BLaER1 treated with 17β-estradiol and CSF1 and Interleukin-3, amounts not matched to agents 10 nM and 100 nM (cell line): ENCODE measurements at regions not wholly inside any gene's neighbourhood (a gene's known extent, or its start where the extent isn't known, plus 50 kb on each side); places are given as distances from the start of the nearest gene placed in this dataset.

Experiments used
- H3K27ac ChIP-seq, 11 experiments: shearing (Covaris generic); formaldehyde crosslinking; 2 replicates each; pipeline ENCODE4 v1.8.1; 2022
- H3K27me3 ChIP-seq, 11 experiments: shearing (Covaris generic); formaldehyde crosslinking; 2 replicates each; pipeline ENCODE4 v1.8.1; 2022
- H3K36me3 ChIP-seq, 11 experiments: shearing (Covaris generic); formaldehyde crosslinking; 2 replicates each; pipeline ENCODE4 v1.8.1; 2022
- H3K4me1 ChIP-seq, 10 experiments: shearing (Covaris generic); formaldehyde crosslinking; 2 replicates each; pipeline ENCODE4 v1.8.1; 2022
- H3K4me2 ChIP-seq, 11 experiments: shearing (Covaris generic); formaldehyde crosslinking; 2 replicates each; pipeline ENCODE4 v1.8.1; 2022
- H3K4me3 ChIP-seq, 10 experiments: shearing (Covaris generic); formaldehyde crosslinking; 2 replicates each; pipeline ENCODE4 v1.8.1; 2022
- H3K9ac ChIP-seq, 11 experiments: shearing (Covaris generic); formaldehyde crosslinking; 2 replicates each; pipeline ENCODE4 v1.8.1; 2022
- H3K9me3 ChIP-seq, 11 experiments: shearing (Covaris generic); formaldehyde crosslinking; replicated peaks in 1 of 11; 2 replicates each; pipeline ENCODE4 v1.8.1; 2022
- H4K20me1 ChIP-seq, 11 experiments: shearing (Covaris generic); formaldehyde crosslinking; 2 replicates each; pipeline ENCODE4 v1.8.1; 2022
- Cebpa-rat ChIP-seq, 11 experiments: shearing (Covaris generic); IDR thresholded peaks; 2 replicates each; pipeline ENCODE4 v1.8.1; 2022

DNA sequence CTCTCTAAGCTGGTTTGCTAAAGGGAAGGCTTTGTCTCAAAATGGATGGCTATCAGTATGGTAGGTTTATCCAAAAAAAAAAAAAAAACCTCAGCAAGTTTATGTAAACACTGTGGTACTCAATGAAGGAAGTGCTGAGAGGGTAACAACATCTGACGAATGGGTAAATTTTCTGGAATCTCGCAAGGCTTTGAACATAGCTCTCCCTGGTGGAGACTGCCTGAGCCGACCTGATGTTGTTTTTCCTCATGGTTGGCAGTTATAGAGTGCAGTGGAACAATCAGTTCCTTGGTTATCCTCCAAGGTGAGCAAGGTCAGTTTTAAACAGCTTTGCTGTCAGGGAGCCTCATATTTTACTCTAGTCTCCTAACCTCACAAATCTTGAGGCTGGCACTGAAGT, 94.6 kb downstream of the ZPLD1 start:
- Histone ChIP-seq H4K20me1 (no peaks in the 10 kb centered on the region), H3K4me1 (peaks cover 27 to 41% (median 34%) of the 10 kb centered on the region in 10 experiments), H3K27me3 (no peaks in the 10 kb centered on the region), H3K36me3 (no peaks in the 10 kb centered on the region), H3K9me3 (no peaks in the 10 kb centered on the region), H3K9ac (no peak overlapping the region), H3K4me3 (no peak overlapping the region), H3K4me2 (no peak overlapping the region), H3K27ac (no peak overlapping the region)
- TF ChIP-seq Cebpa-rat (IDR thresholded peaks at IDR 0.05), result no peak

DNA sequence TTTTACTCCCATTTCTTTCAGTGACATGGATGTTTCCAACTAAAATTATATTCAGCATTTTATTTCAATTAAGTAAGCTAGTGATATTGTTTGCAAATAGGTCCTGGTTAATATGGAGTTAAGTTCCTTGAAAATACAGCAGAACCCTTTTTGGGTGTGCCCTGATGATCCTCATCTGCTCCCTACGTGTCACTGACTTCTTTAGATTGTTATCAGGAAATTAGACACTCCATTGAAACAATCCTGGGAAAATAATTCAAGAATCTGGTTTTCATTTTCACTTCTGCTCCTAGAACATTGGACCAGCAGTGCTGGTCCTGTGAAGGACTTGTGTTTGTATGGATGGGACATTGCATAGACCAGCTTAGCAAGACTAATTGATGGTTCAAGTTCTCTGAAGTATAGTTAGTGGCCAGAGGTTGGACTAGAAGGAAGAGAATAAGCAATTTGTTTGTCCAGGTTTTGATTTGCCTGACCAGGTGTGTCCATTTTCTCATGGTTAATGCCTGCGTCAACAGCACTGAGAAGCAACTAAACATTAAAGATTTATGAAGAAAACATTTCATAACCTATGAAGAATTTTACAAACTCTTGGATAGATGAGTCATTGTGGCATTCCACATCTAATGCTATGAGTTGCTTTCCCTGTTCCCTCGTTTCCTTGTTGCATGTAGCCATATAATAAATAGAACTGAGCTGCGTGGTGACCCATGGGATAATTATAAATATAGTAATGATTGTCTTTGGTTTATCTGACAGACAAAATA, 95.8 kb downstream of the ZPLD1 start:
- no peaks in the 10 kb centered on the region for H3K27me3 ChIP-seq
- H3K27ac ChIP-seq, result no peak overlapping the region
- no peak overlapping the region for H3K4me2 ChIP-seq
- H3K4me3 ChIP-seq, result no peak overlapping the region
- peaks cover 26 to 45% (median 40%) of the 10 kb centered on the region in 10 experiments for H3K4me1 ChIP-seq
- TF ChIP-seq Cebpa-rat (IDR thresholded peaks at IDR 0.05), result no peak
- no peaks in the 10 kb centered on the region for H3K9me3 ChIP-seq
- no peaks in the 10 kb centered on the region for H3K36me3 ChIP-seq
- H4K20me1 ChIP-seq, result no peaks in the 10 kb centered on the region
- no peak overlapping the region for H3K9ac ChIP-seq

DNA sequence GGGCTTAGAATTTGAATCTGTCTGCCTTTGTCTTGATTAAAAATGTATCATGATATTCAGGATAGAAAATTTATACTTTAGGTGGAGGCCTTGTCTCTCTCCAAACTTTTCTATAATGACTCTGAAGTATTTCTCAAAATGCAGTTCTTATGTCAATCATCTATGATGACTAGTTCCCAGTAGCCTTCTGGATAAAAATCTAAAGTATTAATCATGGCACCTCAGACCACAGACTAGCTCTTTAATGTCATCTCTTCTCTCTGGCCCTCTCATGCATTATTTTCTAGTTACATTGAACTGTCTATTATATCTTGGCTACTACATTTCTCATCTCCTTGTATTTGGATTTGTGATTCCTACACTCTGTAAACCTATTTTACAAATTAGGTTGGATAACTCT, 96.9 kb downstream of the ZPLD1 start:
- no peak overlapping the region for H3K4me2 ChIP-seq
- no peaks in the 10 kb centered on the region for H3K27me3 ChIP-seq
- no peaks in the 10 kb centered on the region for H3K9me3 ChIP-seq
- peaks cover 17 to 40% (median 33%) of the 10 kb centered on the region in 10 experiments for H3K4me1 ChIP-seq
- no peak for TF ChIP-seq Cebpa-rat (IDR thresholded peaks at IDR 0.05)
- no peak overlapping the region for H3K4me3 ChIP-seq
- H3K36me3 ChIP-seq, result no peaks in the 10 kb centered on the region
- H4K20me1 ChIP-seq, result no peaks in the 10 kb centered on the region
- no peak overlapping the region for H3K9ac ChIP-seq
- no peak overlapping the region for H3K27ac ChIP-seq

DNA sequence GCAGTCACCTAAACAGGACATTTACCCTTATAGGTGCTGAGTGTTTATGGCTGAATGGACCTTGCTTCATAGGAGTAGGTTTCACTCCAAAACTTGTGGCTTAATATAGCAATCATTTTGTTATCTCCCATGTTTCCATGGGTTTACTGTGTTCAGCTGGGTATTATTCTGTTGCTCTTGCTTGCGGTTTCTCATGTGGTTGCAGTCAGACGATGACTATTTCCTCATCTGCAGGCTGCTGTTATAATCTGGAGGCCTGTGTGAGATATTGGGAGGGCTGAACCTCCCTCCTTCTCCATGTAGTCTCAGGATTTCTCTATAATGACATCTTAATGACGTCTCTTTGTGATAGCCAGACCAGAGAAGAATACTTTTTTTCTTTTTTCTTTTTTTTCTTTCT, 98.1 kb downstream of the ZPLD1 start:
- H3K4me2 ChIP-seq, result peak overlapping the region; percentile 0 to 58 (median 34); a peak in 20 of 22 replicates
- peak overlapping the region in 10 of 11 experiments; percentile 33 to 72 (median 54); a peak in 17 of 22 replicates for H3K27ac ChIP-seq
- H3K9ac ChIP-seq, result 0 out of 22 replicates have a peak overlapping the region, but pooled peaks of 2 of the 11 experiments have one; percentile 3 to 40
- H3K27me3 ChIP-seq, result no peaks in the 10 kb centered on the region
- no peaks in the 10 kb centered on the region for H3K9me3 ChIP-seq
- TF ChIP-seq Cebpa-rat (IDR thresholded peaks at IDR 0.05), result peak in 7 of 11 experiments; percentile 41 to 71 (median 56); a peak in 10 of 22 replicates
- H3K4me1 ChIP-seq, result peaks cover 17 to 40% (median 33%) of the 10 kb centered on the region in 10 experiments
- H3K4me3 ChIP-seq, result no peak overlapping the region
- H4K20me1 ChIP-seq, result no peaks in the 10 kb centered on the region
- H3K36me3 ChIP-seq, result no peaks in the 10 kb centered on the region

DNA sequence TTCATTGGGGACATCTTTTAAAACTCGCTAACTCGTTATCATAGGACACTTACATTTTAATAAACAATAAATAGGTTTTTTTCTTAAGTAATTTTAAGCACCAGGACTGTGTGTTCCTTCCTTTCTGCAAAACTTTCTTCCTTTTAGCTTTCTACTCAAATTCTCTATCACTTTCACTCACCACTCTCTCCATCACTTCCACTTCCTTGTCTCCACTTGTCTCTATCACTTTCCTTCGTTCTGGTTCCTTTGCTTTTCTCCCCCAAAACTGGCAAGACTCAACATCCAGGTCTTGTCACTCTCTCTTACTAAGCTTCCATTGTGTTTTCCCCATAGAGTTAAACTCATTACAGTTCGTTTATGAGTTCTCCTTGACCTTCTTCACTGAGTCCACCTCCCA, 99.0 kb downstream of the ZPLD1 start:
- Histone ChIP-seq H3K27ac (peak overlapping the region in 9 of 11 experiments; percentile 25 to 65 (median 52); a peak in 17 of 22 replicates), H3K9ac (no peak overlapping the region), H3K9me3 (no peaks in the 10 kb centered on the region), H3K4me3 (no peak overlapping the region), H3K36me3 (no peaks in the 10 kb centered on the region), H3K4me1 (peaks cover 17 to 40% (median 33%) of the 10 kb centered on the region in 10 experiments), H3K4me2 (peak overlapping the region; percentile 2 to 58 (median 34); a peak in 14 of 22 replicates), H4K20me1 (no peaks in the 10 kb centered on the region), H3K27me3 (no peaks in the 10 kb centered on the region)
- TF ChIP-seq Cebpa-rat (IDR thresholded peaks at IDR 0.05), result no peak

DNA sequence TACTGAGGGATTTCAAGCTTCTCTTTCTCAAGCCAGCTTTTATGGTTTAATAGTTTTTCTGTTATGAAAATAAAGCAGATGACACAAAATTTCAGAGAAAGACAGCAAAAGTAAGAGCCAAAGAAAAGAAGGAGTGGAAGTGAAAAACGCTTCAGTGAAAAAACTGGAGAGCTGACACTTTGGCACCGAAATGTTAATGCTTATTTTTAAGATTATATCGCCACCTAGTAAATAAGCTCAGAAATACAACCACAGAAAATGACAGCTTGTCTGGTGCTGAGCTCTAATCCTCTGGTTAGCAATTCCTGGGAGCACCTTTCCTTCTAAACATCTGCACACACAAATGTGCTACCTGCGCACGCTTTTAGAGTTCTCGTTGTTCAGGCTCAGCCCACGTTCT, 101.6 kb downstream of the ZPLD1 start:
- TF ChIP-seq Cebpa-rat (IDR thresholded peaks at IDR 0.05), result no peak
- peaks cover 17 to 40% (median 33%) of the 10 kb centered on the region in 10 experiments for H3K4me1 ChIP-seq
- no peaks in the 10 kb centered on the region for H3K9me3 ChIP-seq
- no peaks in the 10 kb centered on the region for H4K20me1 ChIP-seq
- H3K4me3 ChIP-seq, result no peak overlapping the region
- peak overlapping the region in 1 of 11 experiments; percentile 45; a peak in 1 of 22 replicates for H3K4me2 ChIP-seq
- H3K9ac ChIP-seq, result no peak overlapping the region
- H3K27me3 ChIP-seq, result no peaks in the 10 kb centered on the region
- no peaks in the 10 kb centered on the region for H3K36me3 ChIP-seq
- H3K27ac ChIP-seq, result no peak overlapping the region

DNA sequence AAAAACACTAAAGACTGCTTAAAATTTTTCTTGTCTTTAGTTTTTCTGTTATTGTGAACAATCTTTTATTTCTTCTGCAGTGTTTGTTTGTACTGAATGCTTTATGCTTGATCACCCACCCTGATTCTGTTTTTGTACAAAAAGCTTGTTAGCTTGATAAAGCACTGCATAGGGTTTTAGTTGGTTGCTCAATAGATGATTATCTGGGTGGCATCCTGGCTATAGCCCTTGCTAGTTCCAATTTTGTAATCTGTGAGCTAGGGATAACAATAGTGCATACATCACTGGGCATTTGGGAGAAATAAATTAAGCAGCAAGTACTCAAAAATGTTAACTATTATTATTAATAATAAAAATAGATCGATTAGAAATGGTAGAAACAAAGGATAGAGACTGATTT, 102.3 kb downstream of the ZPLD1 start:
- H3K36me3 ChIP-seq, result no peaks in the 10 kb centered on the region
- H3K9me3 ChIP-seq, result no peaks in the 10 kb centered on the region
- no peak overlapping the region for H3K9ac ChIP-seq
- H3K4me3 ChIP-seq, result no peak overlapping the region
- no peaks in the 10 kb centered on the region for H3K27me3 ChIP-seq
- no peak overlapping the region for H3K27ac ChIP-seq
- TF ChIP-seq Cebpa-rat (IDR thresholded peaks at IDR 0.05), result no peak
- H4K20me1 ChIP-seq, result no peaks in the 10 kb centered on the region
- peaks cover 17 to 39% (median 33%) of the 10 kb centered on the region in 10 experiments for H3K4me1 ChIP-seq
- H3K4me2 ChIP-seq, result no peak overlapping the region

DNA sequence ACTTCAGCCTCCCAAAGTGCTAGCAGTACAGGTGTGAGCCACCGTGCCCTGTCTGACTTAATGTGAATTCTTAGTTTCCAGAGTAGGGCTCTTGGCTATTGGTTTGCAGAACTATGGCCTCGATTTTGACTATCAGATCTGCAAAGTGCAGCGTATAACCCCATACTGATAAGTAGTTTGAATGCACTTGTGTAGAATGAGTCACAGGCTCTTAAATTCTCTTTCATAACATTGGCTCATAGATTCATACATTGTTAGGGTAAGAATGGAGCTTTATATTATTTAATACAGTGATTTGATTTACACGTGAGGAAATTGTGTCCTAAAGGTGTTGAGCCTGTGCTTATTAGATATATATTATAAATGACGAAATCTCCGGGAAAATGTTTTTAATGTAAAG, 109.9 kb downstream of the ZPLD1 start:
- Histone ChIP-seq H3K27me3 (no peaks in the 10 kb centered on the region), H3K36me3 (no peaks in the 10 kb centered on the region), H3K9me3 (no peaks in the 10 kb centered on the region), H3K4me1 (no peaks in the 10 kb centered on the region), H3K4me3 (no peak overlapping the region), H3K27ac (no peak overlapping the region), H3K9ac (no peak overlapping the region), H3K4me2 (no peak overlapping the region), H4K20me1 (no peaks in the 10 kb centered on the region)
- TF ChIP-seq Cebpa-rat (IDR thresholded peaks at IDR 0.05), result no peak

DNA sequence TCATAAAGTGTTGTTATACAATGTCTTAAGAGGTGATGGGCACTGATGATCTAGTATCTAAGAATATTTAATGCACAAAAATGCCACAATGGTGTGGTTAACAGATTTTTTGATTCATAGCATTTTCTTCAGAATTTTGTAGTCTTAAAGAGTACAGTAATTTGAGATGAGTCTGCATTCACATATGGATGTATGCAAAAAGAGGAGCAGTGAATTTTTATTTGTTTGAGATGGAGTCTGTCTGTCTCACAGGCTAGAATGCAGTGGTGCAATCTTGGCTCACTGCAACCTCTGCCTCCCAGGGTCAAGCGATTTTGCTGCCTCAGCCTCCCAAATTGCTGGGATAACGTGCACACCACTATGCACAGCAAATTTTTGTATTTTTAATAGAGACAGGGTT, 110.5 kb downstream of the ZPLD1 start:
- H3K9ac ChIP-seq, result no peak overlapping the region
- no peaks in the 10 kb centered on the region for H3K36me3 ChIP-seq
- no peak overlapping the region for H3K4me2 ChIP-seq
- no peaks in the 10 kb centered on the region for H3K4me1 ChIP-seq
- no peaks in the 10 kb centered on the region for H4K20me1 ChIP-seq
- H3K9me3 ChIP-seq, result no peaks in the 10 kb centered on the region
- no peak overlapping the region for H3K4me3 ChIP-seq
- no peak overlapping the region for H3K27ac ChIP-seq
- H3K27me3 ChIP-seq, result no peaks in the 10 kb centered on the region
- no peak for TF ChIP-seq Cebpa-rat (IDR thresholded peaks at IDR 0.05)

DNA sequence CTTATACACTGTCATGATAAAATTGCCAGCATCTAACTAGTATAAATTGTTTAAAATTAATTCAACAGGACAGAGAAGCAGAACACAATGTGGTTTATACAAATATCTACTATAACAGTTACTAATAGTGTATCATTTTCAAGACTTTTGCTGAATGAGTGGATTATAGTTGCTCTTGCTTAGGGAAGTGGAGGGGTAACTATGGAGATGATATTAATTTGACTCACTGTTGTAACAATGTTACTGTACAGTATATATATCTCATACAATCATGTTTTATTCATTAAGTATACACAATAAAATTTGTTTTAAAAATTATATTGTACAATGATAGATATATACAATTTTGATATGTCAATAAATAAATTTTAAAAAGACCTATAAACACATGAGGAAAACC, 119.1 kb downstream of the ZPLD1 start:
- no peak overlapping the region for H3K4me2 ChIP-seq
- no peaks in the 10 kb centered on the region for H4K20me1 ChIP-seq
- no peaks in the 10 kb centered on the region for H3K9me3 ChIP-seq
- no peak overlapping the region for H3K9ac ChIP-seq
- H3K27ac ChIP-seq, result no peak overlapping the region
- H3K4me3 ChIP-seq, result no peak overlapping the region
- H3K4me1 ChIP-seq, result no peaks in the 10 kb centered on the region
- TF ChIP-seq Cebpa-rat (IDR thresholded peaks at IDR 0.05), result no peak
- no peaks in the 10 kb centered on the region for H3K27me3 ChIP-seq
- no peaks in the 10 kb centered on the region for H3K36me3 ChIP-seq
